H1 (cell line): ENCODE measurements at regions not wholly inside any gene's neighbourhood (a gene's known extent, or its start where the extent isn't known, plus 50 kb on each side); places are given as distances from the start of the nearest gene placed in this dataset.

Experiments
- CHD7 ChIP-seq: fragments of 300-600 bp; sonication (generic); IDR thresholded peaks from 2 replicates; pipeline ENCODE4 v1.7.1; 2012; ENCODE audit warnings: low read length, moderate library complexity, mild to moderate bottlenecking, inconsistent platforms; ENCODE audit not compliant: insufficient replicate concordance
- EZH2 ChIP-seq: fragments of 200-600 bp; sonication (generic); IDR thresholded peaks from 2 replicates; pipeline ENCODE4 v1.7.1; 2012; ENCODE audit warnings: low read depth, mild to moderate bottlenecking, moderate library complexity, low read length, inconsistent platforms; ENCODE audit not compliant: severe bottlenecking
- HDAC6 ChIP-seq: IDR thresholded peaks from one replicate; pipeline ENCODE4 v1.7.1; 2012; ENCODE audit warnings: low read depth, mild to moderate bottlenecking, inconsistent platforms, low read length, moderate library complexity
- PHF8 ChIP-seq: fragments of 200-600 bp; sonication (generic); conservative IDR thresholded peaks from 2 replicates; pipeline ENCODE4 v1.7.1; 2012; ENCODE audit warnings: low read depth, mild to moderate bottlenecking, inconsistent platforms, low read length, moderate library complexity
- TCF12 ChIP-seq: IDR thresholded peaks from 2 replicates; pipeline ENCODE4 v1.6.1; 2011; ENCODE audit warnings: low read depth, mild to moderate bottlenecking, low read length
- YY1 ChIP-seq: IDR thresholded peaks from 2 replicates; pipeline ENCODE4 v1.6.1; 2011; ENCODE audit warnings: low read depth, mild to moderate bottlenecking, low read length

DNA sequence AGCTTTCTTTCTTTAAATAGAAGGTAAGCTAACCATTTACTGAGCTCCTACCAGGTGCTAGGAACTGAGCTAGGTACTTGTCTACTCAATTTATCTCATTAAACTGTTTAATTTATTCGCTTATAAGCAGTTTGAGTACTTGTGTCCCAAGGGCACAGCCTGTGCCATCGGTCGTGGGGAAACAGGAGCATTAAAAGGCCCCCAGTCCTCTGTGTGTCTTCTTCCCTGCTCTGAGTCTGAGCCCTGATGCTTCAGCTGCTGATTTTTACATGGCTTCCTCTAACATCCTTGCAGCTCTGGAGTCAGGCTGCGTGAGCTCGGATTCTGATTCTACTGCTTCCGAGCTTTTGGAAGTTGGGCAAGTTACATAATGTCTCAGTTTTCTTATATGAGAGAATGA lies 239.5 kb downstream of the EDEM1 start (continued):
- TF ChIP-seq CHD7 = no peak
- TF ChIP-seq YY1 = no peak
- TF ChIP-seq HDAC6 = no peak
- no peak for TF ChIP-seq EZH2
- no peak for TF ChIP-seq PHF8
- TF ChIP-seq TCF12 = no peak
- TF ChIP-seq, all 59 proteins: peak for 0
